ENCODE measurements at regions not wholly inside any gene's neighbourhood (a gene's known extent, or its start where the extent isn't known, plus 50 kb on each side); places are given as distances from the start of the nearest gene placed in this dataset.
A peak's percentile ranks its signal among the peaks of the same experiment; 100 is the strongest.
"Not testable (repeated sequence)": the region's sequence is repeated elsewhere in the genome, so short reads cannot be mapped to it uniquely, and the experiment has no call there.

GRCh38 chr11:116331381-116331780, 441.4 kb downstream of the BUD13 start:
- no peak for DNase-seq

- DNase-seq: no peak
Observed at GRCh38 chr11:116330439-116331185, 442.2 kb downstream of the BUD13 start.

GRCh38 chr11:116329354-116330090, 443.3 kb downstream of the BUD13 start:
- no peak for DNase-seq

- no peak for DNase-seq
Observed at GRCh38 chr11:116328851-116329250, 443.9 kb downstream of the BUD13 start.

- DNase-seq: no peak
Observed at GRCh38 chr11:116328391-116328790, 444.4 kb downstream of the BUD13 start.

- no peak for DNase-seq
Observed at GRCh38 chr11:116326146-116326545, 446.6 kb downstream of the BUD13 start.

- DNase-seq: no peak
Observed at GRCh38 chr11:116325247-116325646, 447.5 kb downstream of the BUD13 start.

- not testable (repeated sequence) for DNase-seq
Observed at GRCh38 chr11:116324077-116324476, 448.7 kb downstream of the BUD13 start.

GRCh38 chr11:116317212-116317611, 455.6 kb downstream of the BUD13 start:
- no peak for DNase-seq

GRCh38 chr11:116314006-116314405, 458.8 kb downstream of the BUD13 start:
- no peak for DNase-seq

- peak; percentile 68 for DNase-seq
Observed at GRCh38 chr11:116312570-116313391, 460.0 kb downstream of the BUD13 start.

- no peak for DNase-seq
Observed at GRCh38 chr11:116311206-116311605, 461.6 kb downstream of the BUD13 start.

- no peak for DNase-seq
Observed at GRCh38 chr11:116310698-116311097, 462.1 kb downstream of the BUD13 start.

- no peak for DNase-seq
Observed at GRCh38 chr11:116310226-116310625, 462.6 kb downstream of the BUD13 start.

GRCh38 chr11:116309446-116309845, 463.3 kb downstream of the BUD13 start:
- no peak for DNase-seq

- no peak for DNase-seq
Observed at GRCh38 chr11:116302756-116303155, 470.0 kb downstream of the BUD13 start.

- no peak for DNase-seq
Observed at GRCh38 chr11:116301141-116301540, 471.6 kb downstream of the BUD13 start.

- DNase-seq: no peak
Observed at GRCh38 chr11:116300232-116300631, 472.6 kb downstream of the BUD13 start.

- DNase-seq: no peak
Observed at GRCh38 chr11:116294630-116295029, 478.2 kb downstream of the BUD13 start.

GRCh38 chr11:116287866-116288265, 484.9 kb downstream of the BUD13 start:
- no peak for DNase-seq

GRCh38 chr11:116285026-116285425, 487.8 kb downstream of the BUD13 start:
- DNase-seq: no peak

- no peak for DNase-seq
Observed at GRCh38 chr11:116283300-116283699, 489.5 kb downstream of the BUD13 start.

- DNase-seq: no peak
Observed at GRCh38 chr11:116282481-116282880, 490.3 kb downstream of the BUD13 start.
